ENCODE measurements at regions not wholly inside any gene's neighbourhood (a gene's known extent, or its start where the extent isn't known, plus 50 kb on each side); places are given as distances from the start of the nearest gene placed in this dataset.

DNA sequence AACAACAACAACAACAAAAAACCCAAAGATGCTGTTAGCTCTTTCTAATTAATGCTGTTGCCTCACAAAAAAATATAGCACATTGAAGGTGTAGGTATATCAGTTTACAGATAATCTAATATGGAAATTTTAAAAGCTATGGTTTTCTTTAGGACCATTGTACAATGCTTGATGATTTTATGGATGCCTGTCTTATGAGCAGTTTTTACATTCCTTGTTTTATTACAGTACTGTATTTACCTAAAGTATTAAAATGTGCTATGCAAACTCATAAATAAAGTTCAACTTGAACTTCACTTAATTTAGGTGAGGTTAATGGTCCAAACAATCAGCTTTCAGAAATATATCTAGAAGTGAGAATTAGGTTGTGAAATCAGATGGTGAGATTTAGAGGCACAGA is 212.2 kb upstream of the GOLIM4 start:
- TF ChIP-seq, protein P1, sequence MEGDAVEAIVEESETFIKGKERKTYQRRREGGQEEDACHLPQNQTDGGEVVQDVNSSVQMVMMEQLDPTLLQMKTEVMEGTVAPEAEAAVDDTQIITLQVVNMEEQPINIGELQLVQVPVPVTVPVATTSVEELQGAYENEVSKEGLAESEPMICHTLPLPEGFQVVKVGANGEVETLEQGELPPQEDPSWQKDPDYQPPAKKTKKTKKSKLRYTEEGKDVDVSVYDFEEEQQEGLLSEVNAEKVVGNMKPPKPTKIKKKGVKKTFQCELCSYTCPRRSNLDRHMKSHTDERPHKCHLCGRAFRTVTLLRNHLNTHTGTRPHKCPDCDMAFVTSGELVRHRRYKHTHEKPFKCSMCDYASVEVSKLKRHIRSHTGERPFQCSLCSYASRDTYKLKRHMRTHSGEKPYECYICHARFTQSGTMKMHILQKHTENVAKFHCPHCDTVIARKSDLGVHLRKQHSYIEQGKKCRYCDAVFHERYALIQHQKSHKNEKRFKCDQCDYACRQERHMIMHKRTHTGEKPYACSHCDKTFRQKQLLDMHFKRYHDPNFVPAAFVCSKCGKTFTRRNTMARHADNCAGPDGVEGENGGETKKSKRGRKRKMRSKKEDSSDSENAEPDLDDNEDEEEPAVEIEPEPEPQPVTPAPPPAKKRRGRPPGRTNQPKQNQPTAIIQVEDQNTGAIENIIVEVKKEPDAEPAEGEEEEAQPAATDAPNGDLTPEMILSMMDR (IDR thresholded peaks at IDR 0.05; ENCODE audit: low read depth, low read length): no peak
- DNase-seq (ENCODE audit: extremely low read depth, low read depth): no peak

DNA sequence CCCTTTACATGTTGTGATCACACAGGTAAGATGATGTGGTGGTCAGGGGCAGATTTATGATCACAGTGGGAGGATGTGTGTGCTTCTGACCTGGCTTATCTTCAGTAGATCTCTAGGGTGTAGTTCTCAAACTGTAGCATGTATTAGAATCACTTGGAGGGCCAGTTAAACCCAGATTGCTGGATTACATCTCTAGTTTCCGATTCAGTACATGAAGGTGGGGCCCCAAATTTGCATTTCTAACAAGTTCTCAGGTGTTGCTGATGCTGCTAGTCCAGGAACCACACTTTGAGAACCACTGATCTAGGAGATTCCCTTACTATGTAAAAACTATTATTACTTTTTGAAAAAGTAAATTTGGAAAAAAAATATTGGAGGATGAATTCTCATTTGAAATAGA is 199.3 kb upstream of the GOLIM4 start:
- no peak for DNase-seq (ENCODE audit: extremely low read depth, low read depth)
- TF ChIP-seq, protein P1 (IDR thresholded peaks at IDR 0.05; ENCODE audit: low read depth, low read length): no peak

DNA sequence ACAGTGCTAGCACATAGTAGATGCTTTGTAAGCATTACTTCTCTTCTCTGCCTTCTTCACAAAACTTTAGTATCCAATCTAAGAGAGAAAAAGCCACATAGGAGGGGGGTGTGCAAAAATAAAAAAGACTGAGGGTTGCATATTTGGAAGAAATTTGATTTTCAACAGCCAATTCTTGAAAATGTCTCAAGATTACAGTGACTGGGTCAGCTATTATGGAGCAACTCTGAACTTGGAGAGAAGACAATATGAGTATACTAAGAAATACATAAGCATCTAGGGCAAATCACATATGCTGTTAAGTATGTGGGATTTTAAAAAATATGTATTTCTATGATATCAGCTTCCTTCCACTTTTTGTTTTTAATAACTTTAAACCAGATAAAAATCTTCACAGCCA is 196.6 kb upstream of the GOLIM4 start:
- DNase-seq (ENCODE audit: extremely low read depth, low read depth): no peak
- TF ChIP-seq, protein P1 (IDR thresholded peaks at IDR 0.05; ENCODE audit: low read depth, low read length): no peak

DNA sequence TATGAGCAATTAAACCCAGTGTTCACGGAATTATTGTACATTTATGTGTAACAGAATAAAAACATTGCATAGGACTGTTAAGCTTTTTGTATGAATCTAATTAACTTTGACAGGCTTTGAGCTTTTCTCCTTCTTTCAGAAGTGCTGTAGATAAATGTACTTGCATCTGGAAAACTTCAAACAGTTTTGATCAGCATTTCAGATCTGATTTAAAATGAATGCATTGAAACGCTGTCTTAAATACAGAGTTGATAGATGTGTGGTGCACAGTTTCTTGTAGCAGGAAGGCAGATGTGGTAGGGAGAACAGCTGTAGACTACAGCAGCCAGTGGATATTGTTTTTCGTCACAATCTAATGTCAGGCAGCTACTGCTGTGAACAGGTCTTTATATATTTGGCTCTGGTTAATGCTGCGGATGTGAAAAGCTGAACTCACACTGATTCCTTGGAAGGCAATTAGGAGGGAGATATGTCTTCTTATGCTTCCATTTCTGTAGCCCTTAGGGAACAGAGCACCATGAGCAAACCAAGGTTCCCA is 193.8 kb upstream of the GOLIM4 start:
- TF ChIP-seq, protein P1 (IDR thresholded peaks at IDR 0.05; ENCODE audit: low read depth, low read length): no peak
- no peak for DNase-seq (ENCODE audit: extremely low read depth, low read depth)

DNA sequence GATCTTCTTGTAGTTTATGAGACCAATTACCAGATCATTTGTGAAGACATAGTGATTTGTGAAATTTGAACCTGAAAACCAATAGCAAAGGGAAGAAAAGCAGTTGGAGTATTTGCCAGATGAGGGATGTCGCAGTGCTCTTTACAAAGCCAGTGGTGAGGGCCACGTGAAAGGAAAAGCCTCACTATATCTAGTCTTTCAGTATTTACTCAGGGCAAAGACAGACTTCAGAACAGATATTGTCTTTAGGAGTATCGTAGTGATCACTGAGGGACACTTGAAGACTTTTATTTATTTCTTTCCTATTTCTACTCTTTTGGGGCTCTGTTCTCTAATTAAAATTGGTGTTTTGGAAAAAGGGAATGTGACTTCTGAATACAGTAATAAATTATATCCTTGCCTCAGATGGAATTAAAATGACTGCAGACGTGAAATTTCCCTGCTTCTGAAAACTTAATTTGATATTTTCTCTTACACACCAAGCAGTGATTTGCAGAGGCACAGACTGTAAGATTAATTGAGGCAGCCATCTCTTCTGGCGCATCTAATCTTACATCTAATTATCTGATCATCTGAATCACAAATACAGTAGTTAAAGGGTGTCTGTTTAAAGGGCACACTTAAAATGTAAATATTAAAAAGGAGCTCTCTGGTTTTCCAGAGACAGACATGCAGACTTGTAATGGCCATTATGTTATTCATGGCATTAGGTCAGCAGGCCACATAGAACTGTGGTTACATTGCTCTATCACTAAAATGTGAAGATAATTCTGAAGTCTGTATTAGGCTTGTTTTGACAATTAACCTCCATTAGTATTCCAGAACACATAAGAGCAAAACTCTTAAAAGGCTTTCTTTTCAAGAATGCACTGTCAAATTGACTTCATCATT is 193.0 kb upstream of the GOLIM4 start:
- no peak for DNase-seq (ENCODE audit: extremely low read depth, low read depth)
- TF ChIP-seq, protein P1 (IDR thresholded peaks at IDR 0.05; ENCODE audit: low read depth, low read length): no peak

DNA sequence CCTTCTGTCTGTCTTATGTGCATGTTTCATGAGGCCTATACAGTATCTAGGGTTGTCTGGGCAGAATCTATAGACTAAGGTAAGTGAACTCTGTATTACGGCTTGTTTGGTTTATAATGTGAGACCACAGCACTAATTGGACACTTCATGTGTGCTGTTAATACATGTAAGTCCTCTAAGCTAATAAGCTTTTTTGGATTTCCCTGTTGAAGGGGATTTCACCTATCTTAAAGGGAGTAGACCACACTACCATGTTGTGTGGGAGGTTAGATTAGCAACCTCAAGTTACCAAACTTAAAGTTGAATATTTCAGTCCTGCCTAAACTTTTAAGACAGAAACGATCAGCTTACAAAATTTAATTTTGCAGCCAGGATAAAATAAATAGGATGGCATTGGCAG is 189.8 kb upstream of the GOLIM4 start:
- no peak for DNase-seq (ENCODE audit: extremely low read depth, low read depth)
- TF ChIP-seq, protein P1 (IDR thresholded peaks at IDR 0.05; ENCODE audit: low read depth, low read length): no peak

DNA sequence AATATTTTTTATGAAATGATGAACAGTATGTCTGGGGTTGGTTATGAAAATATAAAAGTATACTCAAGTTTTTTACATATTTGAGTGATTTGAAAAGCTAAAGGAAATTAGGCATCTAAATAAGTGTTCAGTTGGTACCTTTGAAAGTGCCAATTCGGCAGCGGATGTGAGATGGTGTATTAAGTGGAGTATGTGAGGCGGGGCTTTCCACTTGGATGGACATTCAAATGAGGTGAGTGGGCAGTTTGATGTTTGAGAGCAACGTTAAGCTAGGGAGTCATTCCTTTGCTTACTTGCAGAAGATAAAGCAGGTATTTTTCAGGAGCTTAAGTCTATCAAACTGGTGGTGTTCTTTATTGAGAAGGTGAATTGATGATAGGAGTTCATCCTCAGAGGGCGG is 189.0 kb upstream of the GOLIM4 start:
- no peak for DNase-seq (ENCODE audit: extremely low read depth, low read depth)
- TF ChIP-seq, protein P1 (IDR thresholded peaks at IDR 0.05; ENCODE audit: low read depth, low read length): no peak

Measured in AG09319 (cell line).